IMR-90 (cell line): ENCODE measurements at regions not wholly inside any gene's neighbourhood (a gene's known extent, or its start where the extent isn't known, plus 50 kb on each side); places are given as distances from the start of the nearest gene placed in this dataset.

ENCODE experiments used
- ATAC-seq: fragments of 200-7000 bp; cut with Tn5 transposase; 2 replicates; pipeline ENCODE4 v1.9.1; 2020; ENCODE audit warnings: low read depth, mild to moderate bottlenecking, moderate library complexity
- BruUV-seq: library from RNA; stranded (reverse); fragments of 400-500 nt; replicated peaks from 2 replicates; lab custom pipeline; 2021; lab: Mats Ljungman, UMichigan
- CTCF ChIA-PET: fragments of 300-600 bp; formaldehyde crosslinking; extraction: SDS; loops from one replicate; lab custom pipeline; 2021; ENCODE audit warnings: antibody characterized with exemption; lab: Yijun Ruan, JAX
- POLR2A ChIA-PET: fragments of 300-600 bp; sonication (Branson Sonifier 250); formaldehyde crosslinking; loops from one replicate; lab custom pipeline; 2022; ENCODE audit warnings: antibody characterized with exemption; ENCODE audit not compliant: unreplicated experiment; lab: Charles Lee
- DNase-seq: peaks from one replicate; pipeline ENCODE4 v3.0.0; 2013
- H2AFZ ChIP-seq: replicated peaks from 2 replicates; pipeline ENCODE3; 2013; ENCODE audit warnings: low read length, mild to moderate bottlenecking; ENCODE audit not compliant: poor library complexity
- H2AK5ac ChIP-seq: 2 replicates; pipeline ENCODE4 v1.6.1; 2013; ENCODE audit warnings: low read depth, low read length, inconsistent platforms
- H2AK9ac ChIP-seq: replicated peaks from 2 replicates; pipeline ENCODE3; 2013; ENCODE audit warnings: mild to moderate bottlenecking, low read depth, low read length, moderate library complexity; ENCODE audit not compliant: poor library complexity
- H2BK120ac ChIP-seq: 2 replicates; pipeline ENCODE4 v1.6.1; 2013; ENCODE audit warnings: low read depth, low read length, inconsistent platforms
- H2BK15ac ChIP-seq: 3 replicates; pipeline ENCODE4 v1.6.1; 2013; ENCODE audit warnings: low read depth, low read length, inconsistent platforms
- H2BK20ac ChIP-seq: 2 replicates; pipeline ENCODE4 v1.6.1; 2013; ENCODE audit warnings: low read depth, mild to moderate bottlenecking, inconsistent platforms, low read length, moderate library complexity
- H2BK5ac ChIP-seq: 2 replicates; pipeline ENCODE4 v1.6.1; 2013; ENCODE audit warnings: mild to moderate bottlenecking, low read depth, low read length, inconsistent platforms; ENCODE audit not compliant: poor library complexity, severe bottlenecking
- H3K14ac ChIP-seq: replicated peaks from 2 replicates; pipeline ENCODE4 v1.6.1; 2013; ENCODE audit warnings: low read depth, low read length, inconsistent platforms
- H3K18ac ChIP-seq: 2 replicates; pipeline ENCODE4 v1.6.1; 2013; ENCODE audit warnings: low read depth, low read length, control low read depth
- H3K23ac ChIP-seq: 2 replicates; pipeline ENCODE4 v1.6.1; 2013; ENCODE audit warnings: low read depth, low read length, inconsistent platforms
- H3K27ac ChIP-seq: 2 replicates; pipeline ENCODE4 v1.5.1; 2013; ENCODE audit warnings: mild to moderate bottlenecking, control low read depth, low read length; ENCODE audit not compliant: insufficient read depth
- H3K27me3 ChIP-seq: 2 replicates; pipeline ENCODE4 v1.6.1; 2013; ENCODE audit warnings: low read length; ENCODE audit not compliant: control insufficient read depth, insufficient read depth
- H3K36me3 ChIP-seq: 2 replicates; pipeline ENCODE4 v1.6.1; 2013; ENCODE audit warnings: low read length, mixed read lengths; ENCODE audit not compliant: control insufficient read depth, insufficient read depth
- H3K4ac ChIP-seq: 2 replicates; pipeline ENCODE4 v1.6.1; 2013; ENCODE audit warnings: low read depth, low read length, inconsistent platforms
- H3K4me1 ChIP-seq: 2 replicates; pipeline ENCODE4 v1.6.1; 2013; ENCODE audit warnings: low read length, mixed read lengths; ENCODE audit not compliant: control insufficient read depth, insufficient read depth
- H3K4me2 ChIP-seq: 2 replicates; pipeline ENCODE4 v1.6.1; 2013; ENCODE audit warnings: low read depth, mild to moderate bottlenecking, control low read depth, low read length, moderate library complexity
- H3K4me3 ChIP-seq: 2 replicates; pipeline ENCODE4 v1.5.1; 2013; ENCODE audit warnings: low read depth, mild to moderate bottlenecking, control low read depth, low read length, moderate library complexity; ENCODE audit not compliant: insufficient read depth
- H3K56ac ChIP-seq: 2 replicates; pipeline ENCODE4 v1.6.1; 2013; ENCODE audit warnings: low read length, inconsistent platforms; ENCODE audit not compliant: insufficient read depth; ENCODE audit errors: extremely low read depth
- H3K79me1 ChIP-seq, 2 experiments: 2 replicates each; pipeline ENCODE4 v1.6.1; 2013; ENCODE audit warnings: low read length in 2 of 2, inconsistent platforms in 1 of 2, low read depth in 1 of 2
- H3K9ac ChIP-seq: 2 replicates; pipeline ENCODE4 v1.6.1; 2013; ENCODE audit warnings: low read depth, low read length, control low read depth
- H3K9me1 ChIP-seq: 2 replicates; pipeline ENCODE4 v1.6.1; 2013; ENCODE audit warnings: low read length, inconsistent platforms; ENCODE audit not compliant: insufficient read depth
- H3K9me3 ChIP-seq: 2 replicates; pipeline ENCODE4 v1.6.1; 2013; ENCODE audit warnings: low read length; ENCODE audit not compliant: control insufficient read depth, insufficient read depth
- H4K20me1 ChIP-seq: 2 replicates; pipeline ENCODE4 v1.6.1; 2013; ENCODE audit warnings: low read length, inconsistent platforms; ENCODE audit not compliant: insufficient read depth
- H4K5ac ChIP-seq: 2 replicates; pipeline ENCODE4 v1.6.1; 2013; ENCODE audit warnings: mild to moderate bottlenecking, low read depth, low read length, control low read depth
- H4K8ac ChIP-seq, 2 experiments: 2 replicates each; pipeline ENCODE4 v1.6.1; 2013; ENCODE audit warnings: low read depth in 2 of 2, low read length in 2 of 2, control low read depth in 1 of 2, inconsistent platforms in 1 of 2
- H4K91ac ChIP-seq: 2 replicates; pipeline ENCODE4 v1.6.1; 2013; ENCODE audit warnings: low read depth, low read length, inconsistent platforms; ENCODE audit not compliant: insufficient read depth
- MXI1 ChIP-seq: IDR thresholded peaks from 2 replicates; pipeline ENCODE4 v1.6.1; 2012; ENCODE audit warnings: low read depth, mild to moderate bottlenecking, low read length, moderate library complexity, borderline replicate concordance
- WGBS, 2 experiments: methylation state at CpG; one replicate each; pipeline versions ENCODE4 v1.1.5 to v1.1.7; 2013; ENCODE audit warnings: missing lambda C conversion rate in 2 of 2; ENCODE audit not compliant: insufficient read length in 1 of 2; ENCODE audit errors: extremely low coverage in 2 of 2; 5-methylcytosine and 5-hydroxymethylcytosine counted together
- dilution Hi-C: fragments of 300-500 bp; cut with HindIII; formaldehyde crosslinking; loops from one replicate; pipeline ENCODE4 v1.14.3; 2018; ENCODE audit warnings: low sequenced_read_pairs; ENCODE audit not compliant: unreplicated experiment
- in situ Hi-C: fragments of 300-500 bp; cut with MboI; formaldehyde crosslinking; loops from 3 replicates; pipeline ENCODE4 v1.14.3; 2019; ENCODE audit warnings: low sequenced_read_pairs, inconsistent platforms, mixed read lengths
- intact Hi-C: fragments of 100-400 bp; cut with micrococcal nuclease; formaldehyde crosslinking; loops from 2 replicates; pipeline ENCODE4 v1.10.0; 2022
- TF ChIP-seq, protein P1 (sequence below): fragments of 150-350 bp; IDR thresholded peaks from 2 replicates; pipeline ENCODE4 v1.6.1; 2017; ENCODE audit warnings: mild to moderate bottlenecking, antibody characterized with exemption, low read length, low read depth

DNA sequence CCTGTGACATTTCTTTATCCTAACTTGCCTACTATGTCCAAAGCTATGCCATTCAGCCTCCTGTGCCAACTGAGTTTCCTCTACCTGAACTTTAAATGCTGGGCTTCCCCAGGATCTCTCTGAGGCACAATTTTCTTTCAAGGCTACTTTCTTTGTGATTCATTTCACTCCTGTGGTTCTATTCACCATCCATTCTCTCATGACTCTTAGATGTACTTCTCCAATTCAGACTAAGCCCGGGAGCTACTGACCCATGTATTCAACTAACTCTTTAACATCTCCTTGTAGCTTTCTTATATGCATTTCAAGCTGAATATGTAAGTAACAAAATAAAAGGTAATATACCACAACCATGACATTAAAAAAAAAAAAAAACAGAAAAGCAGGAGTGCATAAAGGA is 738.9 kb upstream of the USP15 start:
- Histone ChIP-seq H3K79me1 (no peaks in the 10 kb centered on the region), H3K4me3 (no peak overlapping the region), H4K91ac (no peak overlapping the region), H2AFZ (no peak overlapping the region), H3K23ac (no peak overlapping the region), H3K27me3 (no peaks in the 10 kb centered on the region), H2BK120ac (no peak overlapping the region), H3K9ac (no peak overlapping the region), H3K4me2 (no peak overlapping the region), H3K36me3 (no peaks in the 10 kb centered on the region), H3K56ac (no peak overlapping the region), H2BK5ac (no peak overlapping the region), H2BK15ac (no peak overlapping the region), H3K27ac (no peak overlapping the region), H3K4ac (no peak overlapping the region), H2BK20ac (no peak overlapping the region), H2AK5ac (no peak overlapping the region), H4K8ac (no peak overlapping the region), H3K9me1 (no peaks in the 10 kb centered on the region), H2AK9ac (no peak overlapping the region), H4K5ac (no peak overlapping the region), H4K20me1 (no peaks in the 10 kb centered on the region), H3K18ac (no peak overlapping the region), H3K4me1 (no peaks in the 10 kb centered on the region), H3K9me3 (peaks cover 7% of the 10 kb centered on the region), H3K14ac (no peak overlapping the region)
- dilution Hi-C loops, result no loop called here
- intact Hi-C loops, result no loop called here
- DNase-seq (no peak), ATAC-seq (no peak)
- no peak for TF ChIP-seq MXI1
- TF ChIP-seq, protein P1, sequence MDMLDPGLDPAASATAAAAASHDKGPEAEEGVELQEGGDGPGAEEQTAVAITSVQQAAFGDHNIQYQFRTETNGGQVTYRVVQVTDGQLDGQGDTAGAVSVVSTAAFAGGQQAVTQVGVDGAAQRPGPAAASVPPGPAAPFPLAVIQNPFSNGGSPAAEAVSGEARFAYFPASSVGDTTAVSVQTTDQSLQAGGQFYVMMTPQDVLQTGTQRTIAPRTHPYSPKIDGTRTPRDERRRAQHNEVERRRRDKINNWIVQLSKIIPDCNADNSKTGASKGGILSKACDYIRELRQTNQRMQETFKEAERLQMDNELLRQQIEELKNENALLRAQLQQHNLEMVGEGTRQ, result no peak
- ChIA-PET POLR2A (no interaction called here), CTCF (interaction anchor here (0.5 kb wide), 1 partner anchor 99 kb away, joined by 3 read pairs; no protein-coding TSS in a partner anchor)
- WGBS, 2 experiments, result no CpG with 5 or more reads among the region's 1 CpG
- BruUV-seq, result no TSS peak
- in situ Hi-C loops, result no loop called here
